HUES64 (cell line): ENCODE measurements at regions not wholly inside any gene's neighbourhood (a gene's known extent, or its start where the extent isn't known, plus 50 kb on each side); places are given as distances from the start of the nearest gene placed in this dataset.

ENCODE experiments used
- H3K27ac ChIP-seq: 2 replicates; pipeline ENCODE4 v1.7.0; 2013; ENCODE audit warnings: low read depth, low read length, inconsistent platforms
- H3K27me3 ChIP-seq: 2 replicates; pipeline ENCODE4 v1.6.1; 2013; ENCODE audit warnings: mild to moderate bottlenecking, low read length; ENCODE audit not compliant: insufficient read depth
- H3K36me3 ChIP-seq: 2 replicates; pipeline ENCODE4 v1.6.1; 2013; ENCODE audit warnings: mild to moderate bottlenecking, low read length; ENCODE audit not compliant: insufficient read depth
- H3K4me1 ChIP-seq: 2 replicates; pipeline ENCODE4 v1.6.1; 2013; ENCODE audit warnings: mild to moderate bottlenecking, low read length, moderate library complexity; ENCODE audit not compliant: insufficient read depth
- H3K4me3 ChIP-seq: 2 replicates; pipeline ENCODE4 v1.5.1; 2013; ENCODE audit warnings: mild to moderate bottlenecking, low read length, moderate library complexity
- H3K9ac ChIP-seq: 2 replicates; pipeline ENCODE4 v1.6.1; 2013; ENCODE audit warnings: mild to moderate bottlenecking, low read depth, low read length
- H3K9me3 ChIP-seq: 2 replicates; pipeline ENCODE4 v1.6.1; 2013; ENCODE audit warnings: low read depth, low read length; ENCODE audit not compliant: insufficient read depth
- WGBS: fragments of 150-250, 120-280 bp; methylation state at CpG from one replicate; pipeline ENCODE4 v1.1.7; 2013; ENCODE audit warnings: missing lambda C conversion rate; 5-methylcytosine and 5-hydroxymethylcytosine counted together

DNA sequence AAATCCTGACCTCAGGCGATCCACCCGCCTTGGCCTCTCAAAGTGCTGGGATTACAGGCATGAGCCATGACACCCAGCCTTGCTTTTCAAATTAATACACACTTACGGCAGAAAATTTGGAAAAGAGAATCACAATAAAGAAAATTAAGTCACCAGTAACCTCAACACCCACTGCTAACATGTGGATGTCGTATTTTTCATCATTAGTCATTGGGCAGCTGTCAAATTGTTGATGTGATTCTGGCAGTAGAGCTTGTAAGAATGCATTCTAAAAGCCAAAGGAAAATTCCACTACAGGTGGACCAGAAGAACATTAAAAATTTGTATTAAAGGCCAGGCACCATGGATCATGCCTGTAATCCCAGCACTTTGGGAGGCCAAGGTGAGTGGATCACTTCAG lies 237.3 kb upstream of the TUT7 start:
- H3K36me3 ChIP-seq = no peaks in the 10 kb centered on the region
- no peaks in the 10 kb centered on the region for H3K9me3 ChIP-seq
- WGBS = 96% methylated on average over 4 of the region's 4 CpGs

DNA sequence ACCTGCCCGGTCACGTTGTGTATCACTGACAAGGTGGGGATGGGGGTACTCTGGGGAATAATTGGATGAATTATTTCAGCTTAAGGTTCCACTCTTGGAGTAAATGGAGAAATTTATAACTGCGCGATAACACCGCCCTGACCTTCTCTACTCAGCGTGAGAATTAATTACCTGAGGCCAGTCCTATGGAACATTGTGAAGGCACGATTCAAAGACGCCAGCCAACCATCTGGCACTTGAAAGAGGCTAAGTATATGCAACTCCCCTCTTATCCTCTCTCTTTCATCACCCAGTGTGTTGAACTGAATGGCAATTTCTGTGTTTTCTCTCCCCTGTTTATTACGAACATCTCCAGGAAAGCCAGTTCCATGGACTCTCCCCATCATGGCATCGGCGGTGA lies 235.5 kb upstream of the TUT7 start:
- Histone ChIP-seq H3K9me3 (no peaks in the 10 kb centered on the region), H3K4me3 (no peak overlapping the region)
- WGBS = 98% methylated on average over 11 of the region's 11 CpGs

More for the DNA sequence above, 237.3 kb upstream of the TUT7 start:
- Histone ChIP-seq H3K27ac (no peak overlapping the region), H3K4me3 (no peak overlapping the region), H3K9ac (no peak overlapping the region), H3K27me3 (no peaks in the 10 kb centered on the region), H3K4me1 (no peaks in the 10 kb centered on the region)

GRCh38 chr9:86589273-86589672 lies 235.1 kb upstream of the TUT7 start:
- no peaks in the 10 kb centered on the region for H3K36me3 ChIP-seq
- 90% methylated on average over 5 of the region's 6 CpGs for WGBS
- H3K4me1 ChIP-seq = no peaks in the 10 kb centered on the region
- H3K27me3 ChIP-seq = no peaks in the 10 kb centered on the region
- H3K27ac ChIP-seq = no peak overlapping the region
- H3K9me3 ChIP-seq = no peaks in the 10 kb centered on the region
- H3K9ac ChIP-seq = no peak overlapping the region
- no peak overlapping the region for H3K4me3 ChIP-seq

More for the DNA sequence above, 235.5 kb upstream of the TUT7 start:
- no peaks in the 10 kb centered on the region for H3K27me3 ChIP-seq
- no peaks in the 10 kb centered on the region for H3K36me3 ChIP-seq
- H3K9ac ChIP-seq = no peak overlapping the region
- H3K27ac ChIP-seq = no peak overlapping the region
- no peaks in the 10 kb centered on the region for H3K4me1 ChIP-seq

GRCh38 chr9:86586144-86586494 lies 231.9 kb upstream of the TUT7 start:
- Histone ChIP-seq H3K27ac (no peak overlapping the region), H3K4me1 (no peaks in the 10 kb centered on the region), H3K4me3 (no peak overlapping the region), H3K9me3 (no peaks in the 10 kb centered on the region), H3K9ac (no peak overlapping the region), H3K36me3 (no peaks in the 10 kb centered on the region), H3K27me3 (no peaks in the 10 kb centered on the region)

DNA sequence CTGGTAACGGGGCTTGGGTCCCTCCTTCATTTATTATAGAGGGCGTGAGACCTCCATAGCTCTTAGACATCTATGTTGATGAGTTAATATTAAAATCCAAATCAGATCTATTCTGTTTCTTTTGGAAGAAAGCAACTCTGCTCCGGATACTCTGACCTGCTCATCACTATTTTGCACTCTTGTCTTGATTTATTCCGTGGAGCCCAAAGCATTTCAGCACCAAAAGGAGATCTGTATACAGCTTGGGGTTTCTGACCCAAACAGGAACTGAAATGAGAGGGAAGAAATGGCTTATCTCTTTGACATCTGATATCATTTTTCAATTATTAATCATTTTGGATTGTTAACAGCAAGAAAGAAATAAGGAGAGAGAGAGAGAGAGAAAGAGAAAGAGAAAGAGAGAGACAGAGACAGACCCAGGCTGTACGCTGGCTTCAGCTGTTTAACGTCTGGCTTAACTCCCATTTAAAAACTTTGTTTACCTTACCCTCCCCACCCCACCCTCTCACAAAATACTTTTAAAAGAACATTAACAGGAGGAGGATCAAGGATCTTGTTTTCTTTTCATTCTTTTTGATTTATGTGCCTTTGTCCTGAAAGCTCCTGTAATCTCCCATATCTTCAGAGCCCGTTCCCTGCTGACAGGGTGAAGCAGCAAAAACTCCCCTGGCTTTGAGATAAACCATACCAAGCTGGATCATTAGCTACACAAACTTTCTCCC lies 231.4 kb upstream of the TUT7 start:
- H3K4me3 ChIP-seq = no peak overlapping the region

DNA sequence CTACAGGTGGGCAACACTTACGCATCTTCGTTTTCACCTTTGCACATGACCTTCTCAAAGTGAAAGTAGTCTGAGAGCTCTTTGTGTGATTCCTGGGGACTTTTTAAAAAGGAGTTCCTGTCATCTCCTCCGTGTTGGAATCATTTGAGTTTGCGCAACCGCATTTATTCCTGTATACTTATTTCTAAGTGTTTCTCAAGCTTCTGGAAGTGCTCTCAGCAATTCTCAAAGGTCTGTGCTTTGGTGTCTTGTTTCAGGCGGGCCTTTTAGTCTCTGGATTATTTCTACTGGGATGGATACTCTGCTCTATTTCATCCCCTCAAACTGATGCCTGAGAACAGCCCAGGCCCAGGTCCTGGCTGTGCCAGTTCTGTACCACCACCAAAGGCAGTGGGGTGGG lies 226.5 kb upstream of the TUT7 start:
- Histone ChIP-seq H3K9me3 (no peaks in the 10 kb centered on the region), H3K9ac (no peak overlapping the region), H3K4me1 (peaks cover 6% of the 10 kb centered on the region; the same call in 1 of the 2 replicates), H3K4me3 (no peak overlapping the region), H3K36me3 (no peaks in the 10 kb centered on the region), H3K27ac (no peak overlapping the region), H3K27me3 (no peaks in the 10 kb centered on the region)
- 93% methylated on average over 6 of the region's 6 CpGs for WGBS

More for the DNA sequence above, 231.4 kb upstream of the TUT7 start:
- Histone ChIP-seq H3K9ac (no peak overlapping the region), H3K27me3 (no peaks in the 10 kb centered on the region), H3K36me3 (no peaks in the 10 kb centered on the region), H3K9me3 (no peaks in the 10 kb centered on the region), H3K27ac (no peak overlapping the region), H3K4me1 (no peaks in the 10 kb centered on the region)
- whole genome bisulfite sequencing = 82% methylated on average over 5 of the region's 7 CpGs

DNA sequence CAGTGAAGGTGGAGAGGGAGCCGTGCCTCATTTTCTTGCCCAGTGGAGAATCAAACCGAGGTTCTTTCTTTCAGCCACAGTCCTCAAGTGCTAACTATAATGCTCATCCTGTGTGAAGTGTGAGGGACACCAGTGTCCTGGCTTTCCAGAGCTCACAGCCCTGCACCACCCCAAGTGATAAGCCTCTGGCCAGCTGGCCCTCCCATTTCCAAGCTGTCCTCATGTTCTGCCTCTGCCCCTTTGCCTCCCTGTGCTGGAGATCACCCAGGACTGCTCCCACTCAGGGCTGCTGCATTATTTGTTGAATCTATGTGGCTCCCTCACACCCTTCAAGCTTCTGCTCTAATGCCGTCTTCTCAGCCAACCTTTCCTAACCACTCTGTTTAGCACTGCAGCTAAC lies 224.5 kb upstream of the TUT7 start:
- 88% methylated on average over 3 of the region's 3 CpGs for WGBS

GRCh38 chr9:86577420-86578333 lies 223.5 kb upstream of the TUT7 start:
- H3K27ac ChIP-seq = no peak overlapping the region
- no peaks in the 10 kb centered on the region for H3K27me3 ChIP-seq
- H3K36me3 ChIP-seq = no peaks in the 10 kb centered on the region
- H3K9me3 ChIP-seq = no peaks in the 10 kb centered on the region
- no peak overlapping the region for H3K4me3 ChIP-seq
- peaks cover 6% of the 10 kb centered on the region; the same call in 1 of the 2 replicates for H3K4me1 ChIP-seq
- H3K9ac ChIP-seq = no peak overlapping the region
- 84% methylated on average over 30 of the region's 30 CpGs for WGBS

More for the DNA sequence above, 224.5 kb upstream of the TUT7 start:
- Histone ChIP-seq H3K9me3 (no peaks in the 10 kb centered on the region), H3K4me1 (peaks cover 6% of the 10 kb centered on the region; the same call in 1 of the 2 replicates), H3K4me3 (no peak overlapping the region), H3K27ac (no peak overlapping the region), H3K9ac (no peak overlapping the region), H3K27me3 (no peaks in the 10 kb centered on the region), H3K36me3 (no peaks in the 10 kb centered on the region)

GRCh38 chr9:86575825-86576525 lies 221.8 kb upstream of the TUT7 start:
- 93% methylated on average over 9 of the region's 9 CpGs for WGBS

GRCh38 chr9:86575137-86575536 lies 220.9 kb upstream of the TUT7 start:
- Histone ChIP-seq H3K4me1 (peaks cover 6% of the 10 kb centered on the region; the same call in 1 of the 2 replicates), H3K9ac (no peak overlapping the region), H3K4me3 (no peak overlapping the region), H3K36me3 (no peaks in the 10 kb centered on the region), H3K27me3 (no peaks in the 10 kb centered on the region), H3K27ac (no peak overlapping the region), H3K9me3 (no peaks in the 10 kb centered on the region)

More at GRCh38 chr9:86575825-86576525, 221.8 kb upstream of the TUT7 start:
- no peak overlapping the region for H3K27ac ChIP-seq
- no peaks in the 10 kb centered on the region for H3K9me3 ChIP-seq
- no peaks in the 10 kb centered on the region for H3K36me3 ChIP-seq
- H3K4me1 ChIP-seq = peaks cover 6% of the 10 kb centered on the region; the same call in 1 of the 2 replicates
- H3K4me3 ChIP-seq = no peak overlapping the region
- H3K27me3 ChIP-seq = no peaks in the 10 kb centered on the region
- no peak overlapping the region for H3K9ac ChIP-seq

DNA sequence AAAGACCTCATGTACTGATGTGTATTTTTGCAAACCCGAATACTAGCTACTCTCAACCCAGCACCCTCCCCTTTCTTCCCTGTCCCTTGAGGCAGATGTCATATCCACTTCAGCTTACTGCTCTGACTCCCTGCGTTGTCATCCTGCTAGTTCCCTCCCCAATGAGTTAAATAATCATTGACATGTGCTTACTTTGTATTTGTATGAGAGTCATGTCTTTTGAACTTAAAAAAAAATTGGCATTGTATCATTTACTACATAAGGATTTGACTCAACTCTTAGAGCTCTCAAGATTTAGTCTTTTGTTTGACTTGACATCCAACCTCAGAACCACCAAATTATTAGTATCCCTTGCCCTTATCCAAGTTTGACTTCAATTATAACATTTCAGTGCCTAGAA lies 219.7 kb upstream of the TUT7 start:
- WGBS = 87% methylated on average over 2 of the region's 2 CpGs
- no peaks in the 10 kb centered on the region for H3K36me3 ChIP-seq
- H3K27me3 ChIP-seq = no peaks in the 10 kb centered on the region
- H3K4me3 ChIP-seq = no peak overlapping the region
- no peaks in the 10 kb centered on the region for H3K9me3 ChIP-seq
- peaks cover 6% of the 10 kb centered on the region; the same call in 1 of the 2 replicates for H3K4me1 ChIP-seq
- no peak overlapping the region for H3K27ac ChIP-seq
- H3K9ac ChIP-seq = no peak overlapping the region
